Neural cell (in vitro differentiated cells): ENCODE measurements at regions not wholly inside any gene's neighbourhood (a gene's known extent, or its start where the extent isn't known, plus 50 kb on each side); places are given as distances from the start of the nearest gene placed in this dataset.

Experiments
- H2AFZ ChIP-seq: fragments of 200-600, 300-800 bp; sonication (generic), shearing (Covaris generic); 2 replicates; pipeline ENCODE4 v1.6.0; 2014; ENCODE audit warnings: low read depth, mild to moderate bottlenecking, antibody characterized with exemption, low read length, moderate library complexity
- H3F3A ChIP-seq: fragments of 200-600 bp; shearing (Covaris generic); 2 replicates; pipeline ENCODE4 v1.6.1; 2016; ENCODE audit warnings: mild to moderate bottlenecking, moderate library complexity, mixed read lengths, antibody characterized with exemption, low read length; ENCODE audit not compliant: insufficient read depth, poor library complexity, severe bottlenecking
- H3K27ac ChIP-seq: fragments of 200-600, 300-800 bp; sonication (generic), shearing (Covaris generic); 2 replicates; pipeline ENCODE4 v1.5.1; 2014; ENCODE audit warnings: mild to moderate bottlenecking, low read length, moderate library complexity
- H3K27me3 ChIP-seq: fragments of 300-800, 200-600 bp; sonication (generic), shearing (Covaris generic); 2 replicates; pipeline ENCODE4 v1.6.0; 2014; ENCODE audit warnings: mild to moderate bottlenecking, low read depth, low read length, moderate library complexity; ENCODE audit not compliant: insufficient read depth
- H3K36me3 ChIP-seq: fragments of 300-800, 200-600 bp; sonication (generic), shearing (Covaris generic); 2 replicates; pipeline ENCODE4 v1.5.1; 2014; ENCODE audit warnings: mild to moderate bottlenecking, antibody characterized with exemption, low read length, moderate library complexity; ENCODE audit not compliant: insufficient read depth
- H3K4me2 ChIP-seq: fragments of 300-800, 200-600 bp; sonication (generic), shearing (Covaris generic); 2 replicates; pipeline ENCODE4 v1.6.0; 2014; ENCODE audit warnings: mild to moderate bottlenecking, low read length
- H3K4me3 ChIP-seq: fragments of 300-800, 200-600 bp; sonication (generic), shearing (Covaris generic); 2 replicates; pipeline ENCODE4 v1.5.1; 2014; ENCODE audit warnings: mild to moderate bottlenecking, low read length, moderate library complexity
- H3K79me2 ChIP-seq: fragments of 200-600 bp; shearing (Covaris generic); replicated peaks from 2 replicates; pipeline ENCODE4 v1.6.0; 2014; ENCODE audit warnings: mild to moderate bottlenecking, low read length, moderate library complexity; ENCODE audit not compliant: insufficient read depth
- H3K9ac ChIP-seq: fragments of 300-800, 200-600 bp; sonication (generic), shearing (Covaris generic); 2 replicates; pipeline ENCODE4 v1.6.1; 2016; ENCODE audit warnings: mild to moderate bottlenecking, low read length, mixed read lengths
- H3K9me2 ChIP-seq: fragments of 200-600 bp; shearing (Covaris generic); 2 replicates; pipeline ENCODE4 v1.6.1; 2016; ENCODE audit warnings: mild to moderate bottlenecking, low read length, mixed read lengths; ENCODE audit not compliant: insufficient read depth
- H3K9me3 ChIP-seq: fragments of 200-600, 300-800 bp; sonication (generic), shearing (Covaris generic); 2 replicates; pipeline ENCODE4 v1.6.1; 2016; ENCODE audit warnings: mild to moderate bottlenecking, mixed run types, low read length, moderate library complexity, mixed read lengths
- H4K20me1 ChIP-seq: fragments of 200-600 bp; shearing (Covaris generic); 2 replicates; pipeline ENCODE4 v1.6.1; 2016; ENCODE audit warnings: mild to moderate bottlenecking, mixed run types; ENCODE audit not compliant: insufficient read depth
- EP300 ChIP-seq: fragments of 450-650 bp; conservative IDR thresholded peaks from 2 replicates; pipeline ENCODE4 v1.6.1; 2014; ENCODE audit warnings: antibody characterized with exemption, mild to moderate bottlenecking, moderate library complexity; ENCODE audit not compliant: poor library complexity, severe bottlenecking
- EZH2 ChIP-seq: fragments of 200-600, 300-800 bp; shearing (Covaris generic), sonication (generic); IDR thresholded peaks from 2 replicates; pipeline ENCODE4 v1.6.1; 2014; ENCODE audit warnings: antibody characterized with exemption, low read length, borderline replicate concordance, mild to moderate bottlenecking; ENCODE audit not compliant: insufficient read depth, poor library complexity, severe bottlenecking
- MXI1 ChIP-seq: fragments of 450-650 bp; conservative IDR thresholded peaks from 2 replicates; pipeline ENCODE4 v1.6.1; 2014; ENCODE audit warnings: antibody characterized with exemption, mild to moderate bottlenecking; ENCODE audit not compliant: poor library complexity, severe bottlenecking
- POLR2AphosphoS5 ChIP-seq: IDR thresholded peaks from 2 replicates; pipeline ENCODE4 v1.6.1; 2012
- RAD21 ChIP-seq: fragments of 450-650 bp; conservative IDR thresholded peaks from 2 replicates; pipeline ENCODE4 v1.6.1; 2014; ENCODE audit warnings: antibody characterized with exemption, mild to moderate bottlenecking, moderate library complexity
- SMC3 ChIP-seq: fragments of 450-650 bp; conservative IDR thresholded peaks from 2 replicates; pipeline ENCODE4 v1.6.1; 2014; ENCODE audit warnings: antibody characterized with exemption, mild to moderate bottlenecking, moderate library complexity; ENCODE audit not compliant: poor library complexity
- TAF1 ChIP-seq: IDR thresholded peaks from 2 replicates; pipeline ENCODE4 v1.6.1; 2012; ENCODE audit warnings: low read depth
- TF ChIP-seq, protein P1 (sequence below): IDR thresholded peaks from 2 replicates; pipeline ENCODE4 v1.6.1; 2012; ENCODE audit warnings: borderline replicate concordance
- TF ChIP-seq, protein P2 (sequence below): fragments of 450-650 bp; IDR thresholded peaks from 2 replicates; pipeline ENCODE4 v1.5.1; 2014; ENCODE audit warnings: antibody characterized with exemption, mild to moderate bottlenecking, moderate library complexity; ENCODE audit not compliant: poor library complexity, severe bottlenecking

DNA sequence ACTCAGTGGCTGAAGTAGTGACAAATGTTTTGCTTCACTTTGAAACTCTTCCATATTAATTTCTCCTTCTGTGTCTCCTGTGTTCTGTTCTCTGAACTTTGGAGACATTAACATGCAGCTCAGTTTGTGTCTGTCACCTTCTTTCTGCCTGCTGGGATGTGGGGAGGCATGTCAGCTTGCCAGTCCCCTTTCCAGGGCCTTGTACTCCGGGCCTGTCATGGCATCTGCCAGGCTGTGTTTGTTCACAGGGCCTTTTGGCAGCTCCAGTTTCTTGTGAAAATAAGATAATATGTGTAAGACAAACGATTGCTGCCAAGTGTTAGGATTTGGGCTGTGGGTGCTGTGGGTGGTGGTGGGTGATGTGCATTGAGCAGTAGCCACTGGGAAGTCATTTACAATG lies 76.1 kb upstream of the ELMO1 start:
- Histone ChIP-seq H3K9me2 (no peaks in the 10 kb centered on the region), H3K4me2 (no peak overlapping the region), H3K27ac (no peak overlapping the region), H3K9ac (no peak overlapping the region), H4K20me1 (no peaks in the 10 kb centered on the region), H3K36me3 (no peaks in the 10 kb centered on the region), H2AFZ (no peak overlapping the region), H3K9me3 (no peaks in the 10 kb centered on the region), H3F3A (no peaks in the 10 kb centered on the region), H3K4me3 (no peak overlapping the region), H3K27me3 (no peaks in the 10 kb centered on the region), H3K79me2 (no peaks in the 10 kb centered on the region)
- TF ChIP-seq POLR2AphosphoS5 (no peak), MXI1 (no peak), EP300 (no peak), RAD21 (no peak)
- TF ChIP-seq, protein P1, sequence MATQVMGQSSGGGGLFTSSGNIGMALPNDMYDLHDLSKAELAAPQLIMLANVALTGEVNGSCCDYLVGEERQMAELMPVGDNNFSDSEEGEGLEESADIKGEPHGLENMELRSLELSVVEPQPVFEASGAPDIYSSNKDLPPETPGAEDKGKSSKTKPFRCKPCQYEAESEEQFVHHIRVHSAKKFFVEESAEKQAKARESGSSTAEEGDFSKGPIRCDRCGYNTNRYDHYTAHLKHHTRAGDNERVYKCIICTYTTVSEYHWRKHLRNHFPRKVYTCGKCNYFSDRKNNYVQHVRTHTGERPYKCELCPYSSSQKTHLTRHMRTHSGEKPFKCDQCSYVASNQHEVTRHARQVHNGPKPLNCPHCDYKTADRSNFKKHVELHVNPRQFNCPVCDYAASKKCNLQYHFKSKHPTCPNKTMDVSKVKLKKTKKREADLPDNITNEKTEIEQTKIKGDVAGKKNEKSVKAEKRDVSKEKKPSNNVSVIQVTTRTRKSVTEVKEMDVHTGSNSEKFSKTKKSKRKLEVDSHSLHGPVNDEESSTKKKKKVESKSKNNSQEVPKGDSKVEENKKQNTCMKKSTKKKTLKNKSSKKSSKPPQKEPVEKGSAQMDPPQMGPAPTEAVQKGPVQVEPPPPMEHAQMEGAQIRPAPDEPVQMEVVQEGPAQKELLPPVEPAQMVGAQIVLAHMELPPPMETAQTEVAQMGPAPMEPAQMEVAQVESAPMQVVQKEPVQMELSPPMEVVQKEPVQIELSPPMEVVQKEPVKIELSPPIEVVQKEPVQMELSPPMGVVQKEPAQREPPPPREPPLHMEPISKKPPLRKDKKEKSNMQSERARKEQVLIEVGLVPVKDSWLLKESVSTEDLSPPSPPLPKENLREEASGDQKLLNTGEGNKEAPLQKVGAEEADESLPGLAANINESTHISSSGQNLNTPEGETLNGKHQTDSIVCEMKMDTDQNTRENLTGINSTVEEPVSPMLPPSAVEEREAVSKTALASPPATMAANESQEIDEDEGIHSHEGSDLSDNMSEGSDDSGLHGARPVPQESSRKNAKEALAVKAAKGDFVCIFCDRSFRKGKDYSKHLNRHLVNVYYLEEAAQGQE: no peak
- TF ChIP-seq, protein P2, sequence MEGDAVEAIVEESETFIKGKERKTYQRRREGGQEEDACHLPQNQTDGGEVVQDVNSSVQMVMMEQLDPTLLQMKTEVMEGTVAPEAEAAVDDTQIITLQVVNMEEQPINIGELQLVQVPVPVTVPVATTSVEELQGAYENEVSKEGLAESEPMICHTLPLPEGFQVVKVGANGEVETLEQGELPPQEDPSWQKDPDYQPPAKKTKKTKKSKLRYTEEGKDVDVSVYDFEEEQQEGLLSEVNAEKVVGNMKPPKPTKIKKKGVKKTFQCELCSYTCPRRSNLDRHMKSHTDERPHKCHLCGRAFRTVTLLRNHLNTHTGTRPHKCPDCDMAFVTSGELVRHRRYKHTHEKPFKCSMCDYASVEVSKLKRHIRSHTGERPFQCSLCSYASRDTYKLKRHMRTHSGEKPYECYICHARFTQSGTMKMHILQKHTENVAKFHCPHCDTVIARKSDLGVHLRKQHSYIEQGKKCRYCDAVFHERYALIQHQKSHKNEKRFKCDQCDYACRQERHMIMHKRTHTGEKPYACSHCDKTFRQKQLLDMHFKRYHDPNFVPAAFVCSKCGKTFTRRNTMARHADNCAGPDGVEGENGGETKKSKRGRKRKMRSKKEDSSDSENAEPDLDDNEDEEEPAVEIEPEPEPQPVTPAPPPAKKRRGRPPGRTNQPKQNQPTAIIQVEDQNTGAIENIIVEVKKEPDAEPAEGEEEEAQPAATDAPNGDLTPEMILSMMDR: no peak

DNA sequence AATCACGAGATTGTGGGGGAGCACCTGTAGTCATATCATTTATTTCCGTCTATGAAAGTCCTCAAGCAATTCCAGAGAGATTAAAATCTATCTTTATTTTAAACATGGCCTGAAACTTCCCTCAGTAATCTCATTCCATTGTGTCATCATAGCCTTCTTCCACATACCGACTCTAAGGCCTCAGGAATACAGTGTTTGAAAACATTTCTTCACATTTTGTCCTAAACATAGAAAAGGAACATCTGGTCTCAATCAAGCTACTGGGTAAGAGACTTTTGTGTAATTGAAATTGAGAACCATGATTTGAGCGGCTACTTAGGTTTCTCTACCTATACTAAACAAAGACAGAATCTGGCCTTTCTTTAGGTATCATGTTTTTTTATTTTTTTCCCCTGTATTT lies 78.0 kb upstream of the ELMO1 start:
- Histone ChIP-seq H3K9ac (no peak overlapping the region), H3K4me2 (no peak overlapping the region), H3K9me2 (no peaks in the 10 kb centered on the region), H3K4me3 (no peak overlapping the region), H3K9me3 (no peaks in the 10 kb centered on the region), H3F3A (no peaks in the 10 kb centered on the region), H4K20me1 (no peaks in the 10 kb centered on the region), H3K27ac (no peak overlapping the region), H3K36me3 (no peaks in the 10 kb centered on the region), H2AFZ (no peak overlapping the region), H3K27me3 (no peaks in the 10 kb centered on the region), H3K79me2 (no peaks in the 10 kb centered on the region)
- TF ChIP-seq MXI1: no peak
- no peak for TF ChIP-seq EP300
- TF ChIP-seq TAF1: no peak
- TF ChIP-seq POLR2AphosphoS5: no peak
- TF ChIP-seq, protein P2: no peak
- no peak for TF ChIP-seq EZH2
- TF ChIP-seq, protein P1: no peak
- no peak for TF ChIP-seq RAD21
- TF ChIP-seq SMC3: no peak
